Lower lobe of right lung (tissue), 2 donors: ENCODE measurements at regions not wholly inside any gene's neighbourhood (a gene's known extent, or its start where the extent isn't known, plus 50 kb on each side); places are given as distances from the start of the nearest gene placed in this dataset.
A peak's percentile ranks its signal among the peaks of the same experiment; 100 is the strongest.

ENCODE experiments used
- ATAC-seq, 2 donors: fragments of 200-7000 bp; cut with Tn5 transposase; one replicate each; pipeline ENCODE4 v1.9.1; 2020 to 2022; ENCODE audit warnings: mild to moderate bottlenecking in 2 of 2, moderate library complexity in 2 of 2
- DNase-seq: peaks from one replicate; pipeline ENCODE4 v3.0.0-alpha.2; 2020
- H3K27ac ChIP-seq: fragments of 200-600 bp; one replicate; pipeline ENCODE4 v1.8.0; 2022
- H3K27me3 ChIP-seq: fragments of 200-600 bp; one replicate; pipeline ENCODE4 v1.8.0; 2022; ENCODE audit warnings: low read depth
- H3K36me3 ChIP-seq: fragments of 200-600 bp; one replicate; pipeline ENCODE4 v1.8.0; 2022; ENCODE audit warnings: mild to moderate bottlenecking
- H3K4me1 ChIP-seq: fragments of 200-600 bp; one replicate; pipeline ENCODE4 v1.8.0; 2022
- H3K4me3 ChIP-seq: fragments of 200-600 bp; one replicate; pipeline ENCODE4 v1.8.0; 2022; ENCODE audit warnings: mild to moderate bottlenecking
- H3K9me3 ChIP-seq: fragments of 200-600 bp; one replicate; pipeline ENCODE4 v1.8.0; 2022
- intact Hi-C: fragments of 100-400 bp; cut with DNase I; formaldehyde crosslinking; loops from one replicate; pipeline ENCODE4 v1.11.0; 2022
- TF ChIP-seq, protein P1 (sequence below): fragments of 200-600 bp; IDR thresholded peaks from one replicate; pipeline ENCODE4 v1.8.0; 2022; ENCODE audit warnings: antibody characterized with exemption, mild to moderate bottlenecking
- donor health status: DM: no; HTN: yes; CAD: no; lungs with severe emphysema.

DNA sequence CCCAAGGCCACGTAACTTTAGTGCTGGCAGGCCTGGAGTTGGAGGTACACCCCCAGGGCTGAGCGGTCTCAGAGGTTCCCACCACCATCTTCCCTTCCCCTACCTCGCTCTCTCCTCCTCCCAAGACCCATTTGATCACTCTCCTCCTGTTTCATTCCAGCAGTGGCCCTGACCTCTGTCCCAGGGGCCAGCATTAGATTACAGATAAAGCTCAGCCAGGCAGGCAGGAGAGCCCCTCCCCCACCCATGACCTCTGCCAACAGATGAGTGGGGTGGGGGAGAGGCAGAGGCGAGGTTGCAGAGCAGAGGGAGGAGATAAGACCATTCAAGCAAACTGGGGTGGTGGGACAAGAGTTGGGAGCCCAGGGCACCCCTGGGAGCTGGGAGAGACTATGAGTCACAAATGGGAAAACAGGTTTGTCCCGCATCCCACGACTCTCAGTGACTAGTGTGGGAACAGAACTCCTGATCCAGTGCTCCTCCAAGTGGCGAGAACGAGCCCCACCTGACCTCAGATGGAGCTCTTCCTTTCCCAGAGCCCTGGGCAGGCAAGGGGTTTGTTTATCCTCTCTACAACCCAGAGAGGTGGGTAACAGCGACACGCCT, 367.9 kb downstream of the MN1 start:
- TF ChIP-seq, protein P1, sequence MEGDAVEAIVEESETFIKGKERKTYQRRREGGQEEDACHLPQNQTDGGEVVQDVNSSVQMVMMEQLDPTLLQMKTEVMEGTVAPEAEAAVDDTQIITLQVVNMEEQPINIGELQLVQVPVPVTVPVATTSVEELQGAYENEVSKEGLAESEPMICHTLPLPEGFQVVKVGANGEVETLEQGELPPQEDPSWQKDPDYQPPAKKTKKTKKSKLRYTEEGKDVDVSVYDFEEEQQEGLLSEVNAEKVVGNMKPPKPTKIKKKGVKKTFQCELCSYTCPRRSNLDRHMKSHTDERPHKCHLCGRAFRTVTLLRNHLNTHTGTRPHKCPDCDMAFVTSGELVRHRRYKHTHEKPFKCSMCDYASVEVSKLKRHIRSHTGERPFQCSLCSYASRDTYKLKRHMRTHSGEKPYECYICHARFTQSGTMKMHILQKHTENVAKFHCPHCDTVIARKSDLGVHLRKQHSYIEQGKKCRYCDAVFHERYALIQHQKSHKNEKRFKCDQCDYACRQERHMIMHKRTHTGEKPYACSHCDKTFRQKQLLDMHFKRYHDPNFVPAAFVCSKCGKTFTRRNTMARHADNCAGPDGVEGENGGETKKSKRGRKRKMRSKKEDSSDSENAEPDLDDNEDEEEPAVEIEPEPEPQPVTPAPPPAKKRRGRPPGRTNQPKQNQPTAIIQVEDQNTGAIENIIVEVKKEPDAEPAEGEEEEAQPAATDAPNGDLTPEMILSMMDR, result no peak
- DNase-seq, result no peak
- Histone ChIP-seq H3K27me3 (peaks cover 11% of the 10 kb centered on the region), H3K9me3 (no peaks in the 10 kb centered on the region), H3K4me1 (peaks cover 18% of the 10 kb centered on the region), H3K36me3 (no peaks in the 10 kb centered on the region), H3K27ac (no peak overlapping the region), H3K4me3 (no peak overlapping the region)
- intact Hi-C loops, result no loop called here
- no peak for ATAC-seq

DNA sequence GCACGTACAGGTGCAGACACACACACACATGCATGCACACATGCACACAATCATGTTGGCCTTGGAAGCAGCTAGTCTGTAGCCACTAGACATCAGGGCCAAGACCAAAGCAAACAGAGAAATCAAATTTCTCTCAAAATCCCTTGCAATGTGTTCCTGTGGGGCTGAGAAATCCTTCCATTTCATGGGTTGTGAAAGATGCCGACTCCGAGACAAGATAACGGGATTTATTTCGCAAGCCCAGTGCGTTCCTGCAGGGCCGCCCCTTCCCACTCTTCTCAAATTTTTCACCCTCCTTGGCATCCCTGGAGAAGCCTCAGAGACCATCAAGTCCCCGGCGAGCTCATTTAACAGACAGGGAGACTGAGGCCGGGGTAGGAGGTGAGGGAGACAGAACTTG, 366.7 kb downstream of the MN1 start:
- Histone ChIP-seq H3K4me3 (no peak overlapping the region), H3K27ac (no peak overlapping the region), H3K9me3 (no peaks in the 10 kb centered on the region), H3K4me1 (peaks cover 21% of the 10 kb centered on the region), H3K27me3 (peaks cover 13% of the 10 kb centered on the region), H3K36me3 (no peaks in the 10 kb centered on the region)
- intact Hi-C loops, result no loop called here
- ATAC-seq (no peak), DNase-seq (no peak)
- TF ChIP-seq, protein P1, result no peak

DNA sequence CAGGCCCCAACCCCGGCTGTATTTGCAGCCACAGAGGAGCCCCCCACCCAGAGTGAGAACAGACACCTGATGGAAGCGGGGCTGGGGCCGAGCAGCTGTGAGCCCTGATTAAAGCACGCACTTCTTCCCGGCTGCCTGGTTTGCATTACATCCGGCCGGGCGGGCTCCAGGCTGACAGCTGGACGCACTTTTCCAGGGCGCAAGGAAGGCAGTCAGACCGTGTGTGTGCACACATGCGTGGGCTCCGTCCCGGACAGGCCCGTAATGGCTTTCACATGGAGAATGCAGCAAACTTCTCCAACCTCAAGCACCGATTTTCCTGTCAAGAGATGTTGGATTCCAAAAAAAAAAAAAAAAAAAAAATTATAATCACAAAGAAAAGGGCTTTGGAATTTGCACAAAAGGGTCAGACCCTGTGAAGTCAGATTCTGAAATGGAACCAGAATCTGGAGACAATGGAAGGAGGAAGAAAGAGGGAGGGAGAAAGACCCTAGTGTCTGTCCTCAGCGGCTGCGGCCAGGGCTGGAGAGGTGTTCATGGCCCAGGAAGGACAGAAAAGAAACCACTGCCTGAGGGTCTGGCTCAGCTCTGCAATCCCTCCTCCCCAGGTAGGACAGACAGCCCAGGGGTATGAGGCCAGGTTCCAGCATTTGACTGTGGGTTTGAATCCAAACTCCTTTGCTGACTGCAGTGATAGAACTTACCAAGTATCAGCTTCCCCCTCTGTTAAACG, 365.5 kb downstream of the MN1 start:
- TF ChIP-seq, protein P1, result no peak
- no peaks in the 10 kb centered on the region for H3K9me3 ChIP-seq
- no peak for DNase-seq
- ATAC-seq, result no peak
- no peak overlapping the region for H3K4me3 ChIP-seq
- H3K4me1 ChIP-seq, result peaks cover 21% of the 10 kb centered on the region
- H3K27me3 ChIP-seq, result peaks cover 8% of the 10 kb centered on the region
- peak overlapping the region; percentile 53 for H3K27ac ChIP-seq
- intact Hi-C loops, result no loop called here
- H3K36me3 ChIP-seq, result no peaks in the 10 kb centered on the region

DNA sequence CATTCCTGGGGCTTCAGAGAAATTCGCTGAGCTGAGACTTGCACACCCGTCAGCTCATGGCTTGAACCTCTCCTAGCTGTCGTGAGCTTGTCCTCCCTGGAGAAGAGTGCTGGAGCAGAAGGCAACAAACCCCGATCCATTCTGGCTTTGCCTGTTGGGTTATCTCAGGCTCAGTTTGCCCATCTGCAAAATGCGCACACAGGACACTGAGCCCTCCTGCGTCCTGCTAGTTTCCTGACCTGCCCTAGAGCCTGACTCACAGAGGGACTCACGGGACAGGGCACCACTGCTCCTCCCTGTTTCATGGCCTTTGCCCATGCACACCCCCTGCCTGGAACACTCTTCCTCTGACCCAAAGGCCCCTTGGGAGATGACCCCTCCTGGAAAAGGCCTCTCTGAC, 365.0 kb downstream of the MN1 start:
- intact Hi-C loops, result no loop called here
- Histone ChIP-seq H3K9me3 (no peaks in the 10 kb centered on the region), H3K36me3 (no peaks in the 10 kb centered on the region), H3K4me3 (no peak overlapping the region), H3K27me3 (peaks cover 8% of the 10 kb centered on the region), H3K27ac (peak overlapping the region; percentile 31), H3K4me1 (peaks cover 21% of the 10 kb centered on the region)
- DNase-seq, result no peak
- TF ChIP-seq, protein P1, result no peak
- ATAC-seq, result no peak

DNA sequence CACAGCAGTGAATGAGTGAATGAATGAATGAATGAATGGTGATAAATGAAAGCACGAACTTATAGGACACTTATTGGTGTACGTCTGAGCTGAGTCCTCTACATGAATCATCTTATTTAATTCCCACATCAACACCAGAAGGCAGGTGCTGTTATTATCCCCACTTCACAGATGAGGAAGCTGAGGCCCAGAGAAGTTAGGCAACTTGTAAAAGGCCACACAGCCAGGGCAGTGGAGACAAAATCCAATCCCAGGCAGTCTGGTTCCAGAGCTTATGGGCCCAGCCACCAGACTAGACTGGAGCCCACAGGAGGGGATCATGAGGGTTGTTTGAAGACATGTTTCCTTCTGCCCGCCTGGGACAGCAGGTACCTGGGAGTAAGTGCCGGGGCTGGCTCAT, 364.0 kb downstream of the MN1 start:
- TF ChIP-seq, protein P1, result no peak
- Histone ChIP-seq H3K9me3 (no peaks in the 10 kb centered on the region), H3K4me3 (no peak overlapping the region), H3K27ac (no peak overlapping the region), H3K4me1 (peaks cover 21% of the 10 kb centered on the region), H3K36me3 (no peaks in the 10 kb centered on the region), H3K27me3 (peaks cover 8% of the 10 kb centered on the region)
- intact Hi-C loops, result no loop called here
- no peak for ATAC-seq
- no peak for DNase-seq
